Renal pelvis (tissue), 1 donor: ENCODE measurements at regions not wholly inside any gene's neighbourhood (a gene's known extent, or its start where the extent isn't known, plus 50 kb on each side); places are given as distances from the start of the nearest gene placed in this dataset.

ENCODE experiments used
- DNase-seq: peaks from one replicate; pipeline ENCODE4 v3.0.0-alpha.2; 2013

GRCh38 chr20:22226849-22227700 is 357.3 kb downstream of the FOXA2 start:
- peak; percentile 54 for DNase-seq

- no peak for DNase-seq
Observed at GRCh38 chr20:22223236-22223635, 361.1 kb downstream of the FOXA2 start.

GRCh38 chr20:22217712-22218352 is 366.5 kb downstream of the FOXA2 start:
- no peak for DNase-seq

GRCh38 chr20:22216984-22217383 is 367.4 kb downstream of the FOXA2 start:
- no peak for DNase-seq

- no peak for DNase-seq
Observed at GRCh38 chr20:22214296-22214695, 370.1 kb downstream of the FOXA2 start.

GRCh38 chr20:22213271-22213670 is 371.1 kb downstream of the FOXA2 start:
- DNase-seq: no peak

GRCh38 chr20:22207280-22207679 is 377.1 kb downstream of the FOXA2 start:
- no peak for DNase-seq

- no peak for DNase-seq
Observed at GRCh38 chr20:22204801-22205200, 379.6 kb downstream of the FOXA2 start.

GRCh38 chr20:22182148-22182547 is 402.2 kb downstream of the FOXA2 start:
- no peak for DNase-seq

GRCh38 chr20:22180244-22180643 is 404.1 kb downstream of the FOXA2 start:
- DNase-seq: no peak

GRCh38 chr20:22160101-22160652 is 424.2 kb downstream of the FOXA2 start:
- DNase-seq: peak; percentile 12

GRCh38 chr20:22159276-22159675 is 425.1 kb downstream of the FOXA2 start:
- DNase-seq: no peak

- DNase-seq: no peak
Observed at GRCh38 chr20:22127587-22127986, 422.1 kb downstream of the PAX1 start.

GRCh38 chr20:22106308-22106938 is 401.0 kb downstream of the PAX1 start:
- DNase-seq: peak; percentile 42

GRCh38 chr20:22101606-22102005 is 396.1 kb downstream of the PAX1 start:
- DNase-seq: no peak

- DNase-seq: no peak
Observed at GRCh38 chr20:22100686-22101085, 395.2 kb downstream of the PAX1 start.

- DNase-seq: no peak
Observed at GRCh38 chr20:22099348-22099747, 393.9 kb downstream of the PAX1 start.

GRCh38 chr20:22098511-22098910 is 393.0 kb downstream of the PAX1 start:
- DNase-seq: peak; percentile 12

- DNase-seq: no peak
Observed at GRCh38 chr20:22093122-22093521, 387.7 kb downstream of the PAX1 start.

- no peak for DNase-seq
Observed at GRCh38 chr20:22088882-22089281, 383.4 kb downstream of the PAX1 start.

GRCh38 chr20:22080985-22081384 is 375.5 kb downstream of the PAX1 start:
- no peak for DNase-seq

GRCh38 chr20:22074635-22075034 is 369.2 kb downstream of the PAX1 start:
- DNase-seq: no peak

GRCh38 chr20:22071841-22072240 is 366.4 kb downstream of the PAX1 start:
- DNase-seq: no peak
